WTC11 (cell line): ENCODE measurements at regions not wholly inside any gene's neighbourhood (a gene's known extent, or its start where the extent isn't known, plus 50 kb on each side); places are given as distances from the start of the nearest gene placed in this dataset.

Experiments used
- ATAC-seq: fragments of 200-7000 bp; cut with Tn5 transposase; 2 replicates; pipeline ENCODE4 v1.10.0; 2021; ENCODE audit warnings: mild to moderate bottlenecking, moderate library complexity
- CTCF ChIA-PET: fragments of 300-600 bp; sonication (Branson Sonifier 250); formaldehyde crosslinking; loops from one replicate; lab custom pipeline; 2021; ENCODE audit warnings: antibody characterized with exemption; lab: Charles Lee
- POLR2A ChIA-PET: fragments of 350-600 bp; sonication (Branson Sonifier 250); formaldehyde crosslinking; loops from one replicate; lab custom pipeline; 2021; ENCODE audit warnings: antibody characterized with exemption; lab: Charles Lee
- DNase-seq: peaks from one replicate; pipeline ENCODE4 v3.0.0; 2021; ENCODE audit warnings: low spot score
- H3K27ac Mint-ChIP-seq: 2 replicates; pipeline ENCODE4 v1.8.0; 2021; ENCODE audit warnings: mixed read lengths
- H3K27me3 Mint-ChIP-seq: 2 replicates; pipeline ENCODE4 v1.8.0; 2021; ENCODE audit warnings: low read depth, mild to moderate bottlenecking, moderate library complexity, mixed read lengths
- H3K36me3 Mint-ChIP-seq: 2 replicates; pipeline ENCODE4 v1.8.0; 2021; ENCODE audit warnings: mixed read lengths
- H3K4me1 Mint-ChIP-seq: 2 replicates; pipeline ENCODE4 v1.8.0; 2022; ENCODE audit warnings: mixed read lengths
- H3K4me3 Mint-ChIP-seq: 2 replicates; pipeline ENCODE4 v1.8.0; 2021; ENCODE audit warnings: mild to moderate bottlenecking, moderate library complexity, mixed read lengths
- H3K9me3 Mint-ChIP-seq: 2 replicates; pipeline ENCODE4 v1.8.0; 2021; ENCODE audit warnings: mixed read lengths
- ATF1 ChIP-seq: sonication (generic); formaldehyde crosslinking; IDR thresholded peaks from 2 replicates; pipeline ENCODE4 v1.8.1; 2023; ENCODE audit warnings: mild to moderate bottlenecking, moderate library complexity, missing genetic modification reagents
- CREB1 ChIP-seq: sonication (generic); formaldehyde crosslinking; IDR thresholded peaks from 2 replicates; pipeline ENCODE4 v1.8.0; 2023; ENCODE audit warnings: mild to moderate bottlenecking, missing genetic modification reagents
- FOXK1 ChIP-seq: sonication (generic); formaldehyde crosslinking; IDR thresholded peaks from 2 replicates; pipeline ENCODE4 v1.8.0; 2022; ENCODE audit warnings: mild to moderate bottlenecking, moderate library complexity, missing genetic modification reagents
- NFATC4 ChIP-seq: fragments of 250-450 bp; sonication (Bioruptor Pico); IDR thresholded peaks from 2 replicates; pipeline ENCODE4 v1.9.0; 2021; ENCODE audit warnings: mild to moderate bottlenecking
- OVOL2 ChIP-seq: fragments of 250-450 bp; sonication (Bioruptor Pico); IDR thresholded peaks from 2 replicates; pipeline ENCODE4 v1.9.0; 2021; ENCODE audit warnings: mild to moderate bottlenecking, borderline replicate concordance
- PRRX2 ChIP-seq: fragments of 250-450 bp; sonication (Bioruptor Pico); IDR thresholded peaks from 2 replicates; pipeline ENCODE4 v1.8.0; 2021; ENCODE audit warnings: mild to moderate bottlenecking
- RORB ChIP-seq: fragments of 250-450 bp; sonication (Bioruptor Pico); IDR thresholded peaks from 2 replicates; pipeline ENCODE4 v1.9.0; 2021; ENCODE audit warnings: mild to moderate bottlenecking
- SMAD4 ChIP-seq: sonication (generic); formaldehyde crosslinking; IDR thresholded peaks from 2 replicates; pipeline ENCODE4 v1.8.0; 2022; ENCODE audit warnings: mild to moderate bottlenecking, missing genetic modification reagents
- TCF7 ChIP-seq: sonication (generic); formaldehyde crosslinking; IDR thresholded peaks from 2 replicates; pipeline ENCODE4 v1.8.0; 2022; ENCODE audit warnings: mild to moderate bottlenecking, low read depth, missing genetic modification reagents, moderate library complexity
- TEAD4 ChIP-seq: sonication (generic); formaldehyde crosslinking; IDR thresholded peaks from 2 replicates; pipeline ENCODE4 v1.8.0; 2022; ENCODE audit warnings: mild to moderate bottlenecking, missing genetic modification reagents
- ZNF232 ChIP-seq: sonication (generic); formaldehyde crosslinking; IDR thresholded peaks from 2 replicates; pipeline ENCODE4 v1.8.0; 2022; ENCODE audit warnings: mild to moderate bottlenecking, missing genetic modification reagents
- ZNF671 ChIP-seq: fragments of 250-450 bp; sonication (Bioruptor Pico); IDR thresholded peaks from 2 replicates; pipeline ENCODE4 v1.8.0; 2021; ENCODE audit warnings: mild to moderate bottlenecking
- TF ChIP-seq, protein P1 (sequence below): sonication (generic); formaldehyde crosslinking; IDR thresholded peaks from 2 replicates; pipeline ENCODE4 v1.8.1; 2022; ENCODE audit warnings: low read depth, mild to moderate bottlenecking, moderate library complexity, missing genetic modification reagents, borderline replicate concordance
- TF ChIP-seq, protein P2 (sequence below): sonication (generic); formaldehyde crosslinking; IDR thresholded peaks from 2 replicates; pipeline ENCODE4 v1.8.0; 2022; ENCODE audit warnings: mild to moderate bottlenecking, missing genetic modification reagents
- TF ChIP-seq, protein P3 (sequence below): sonication (generic); formaldehyde crosslinking; IDR thresholded peaks from 2 replicates; pipeline ENCODE4 v1.8.1; 2022; ENCODE audit warnings: mild to moderate bottlenecking, missing genetic modification reagents, moderate library complexity, borderline replicate concordance
- TF ChIP-seq, protein P4 (sequence below): sonication (generic); formaldehyde crosslinking; IDR thresholded peaks from 2 replicates; pipeline ENCODE4 v1.8.1; 2023; ENCODE audit warnings: mild to moderate bottlenecking, moderate library complexity, missing genetic modification reagents
- TF ChIP-seq, protein P5 (sequence below): sonication (generic); formaldehyde crosslinking; IDR thresholded peaks from 2 replicates; pipeline ENCODE4 v1.8.1; 2023; ENCODE audit warnings: mild to moderate bottlenecking, missing genetic modification reagents, moderate library complexity

DNA sequence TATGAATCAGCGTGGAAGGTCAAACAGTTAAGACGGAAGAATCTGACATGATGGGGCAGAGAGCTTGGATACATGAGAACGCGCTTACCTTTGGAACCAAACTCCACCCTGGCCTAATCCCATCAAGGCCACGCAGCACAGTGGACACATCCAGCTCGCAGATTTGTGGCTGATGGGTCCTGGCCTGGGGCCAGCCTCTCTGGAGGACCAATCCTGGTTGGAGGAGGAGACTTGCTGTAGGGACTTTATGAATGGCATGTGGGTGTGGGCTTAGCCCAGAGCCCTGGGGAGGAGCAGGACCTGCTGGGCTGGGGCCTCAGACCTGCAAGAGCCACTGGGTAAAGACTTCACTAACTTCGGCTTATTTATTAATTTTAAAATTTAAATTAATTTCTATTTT lies 73.4 kb upstream of the ANKRD34C start:
- CTCF ChIA-PET: interaction anchor here (0.6 to 5.1 kb wide), 19 partner anchors 9 to 302 kb away, joined by 3 to 74 read pairs (median 4); partner anchors contain the start of genes ANKRD34C, RASGRF1 and TMED3
- H3K36me3 Mint-ChIP-seq: no peaks in the 10 kb centered on the region
- H3K4me3 Mint-ChIP-seq: no peak overlapping the region
- POLR2A ChIA-PET: no interaction called here
- DNase-seq (no peak), ATAC-seq (peak; percentile 14; the same call in 1 of the 2 replicates)
- TF ChIP-seq PRRX2 (CRISPR knock-in tag): no peak
- no peak for TF ChIP-seq RORB (CRISPR knock-in tag)
- TF ChIP-seq ZNF671 (CRISPR knock-in tag): no peak
- H3K27me3 Mint-ChIP-seq: no peaks in the 10 kb centered on the region
- H3K4me1 Mint-ChIP-seq: peaks cover 37% of the 10 kb centered on the region
- no peak overlapping the region for H3K27ac Mint-ChIP-seq
- H3K9me3 Mint-ChIP-seq: no peaks in the 10 kb centered on the region

DNA sequence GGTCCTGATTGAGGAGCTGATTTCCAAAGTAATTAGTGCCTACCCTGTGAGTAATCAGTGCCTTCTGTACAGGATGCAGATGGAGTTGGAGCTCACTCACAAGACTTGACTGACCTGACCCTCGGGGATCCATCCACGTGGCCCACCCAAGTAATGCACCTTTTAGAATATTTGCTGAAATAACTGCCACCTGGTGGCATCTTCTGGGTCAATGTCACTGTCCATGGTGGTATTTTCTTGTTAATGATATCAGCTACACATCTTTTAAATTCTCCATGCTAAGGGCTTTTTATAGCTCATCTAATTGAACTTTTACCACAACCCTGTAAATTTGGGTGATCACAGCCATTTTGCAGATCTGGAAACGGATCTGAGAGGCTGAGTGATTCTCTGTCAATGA lies 74.3 kb upstream of the ANKRD34C start:
- POLR2A ChIA-PET: no interaction called here
- Mint-ChIP-seq H3K4me1 (peaks cover 29% of the 10 kb centered on the region), H3K9me3 (no peaks in the 10 kb centered on the region), H3K36me3 (no peaks in the 10 kb centered on the region), H3K4me3 (no peak overlapping the region), H3K27ac (no peak overlapping the region), H3K27me3 (no peaks in the 10 kb centered on the region)
- CTCF ChIA-PET: interaction anchor here (0.9 to 5.1 kb wide), 11 partner anchors 12 to 301 kb away, joined by 3 to 74 read pairs (median 5); no protein-coding TSS in a partner anchor
- no peak for TF ChIP-seq ZNF232
- no peak for DNase-seq
- no peak for ATAC-seq

DNA sequence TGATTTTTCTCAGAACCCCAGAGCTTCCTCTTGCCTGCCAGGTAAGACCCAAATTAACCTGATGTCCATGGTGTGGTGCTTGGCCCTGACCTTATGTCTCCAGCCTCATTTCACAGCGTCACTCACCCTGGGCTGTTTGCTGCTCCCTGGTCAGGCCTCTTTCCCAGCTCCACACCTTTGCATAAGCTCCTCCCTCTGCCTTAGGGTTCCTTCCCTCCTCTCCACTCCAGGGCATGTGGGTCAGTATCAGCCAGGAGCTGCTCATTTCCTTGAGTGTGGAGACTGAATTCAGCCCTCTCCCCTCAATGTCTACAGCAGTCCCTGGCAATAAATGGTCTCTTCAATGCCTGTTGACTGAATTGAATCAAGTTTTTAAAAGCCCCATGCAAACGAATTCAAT lies 75.6 kb upstream of the ANKRD34C start:
- DNase-seq (no peak), ATAC-seq (peak; percentile 65)
- TF ChIP-seq OVOL2 (CRISPR knock-in tag) (no peak), ATF1 (CRISPR knock-in tag) (no peak), CREB1 (CRISPR knock-in tag) (no peak), FOXK1 (CRISPR knock-in tag) (no peak), TCF7 (no peak), TEAD4 (no peak), SMAD4 (CRISPR knock-in tag) (no peak), NFATC4 (CRISPR knock-in tag) (no peak)
- TF ChIP-seq, protein P1, sequence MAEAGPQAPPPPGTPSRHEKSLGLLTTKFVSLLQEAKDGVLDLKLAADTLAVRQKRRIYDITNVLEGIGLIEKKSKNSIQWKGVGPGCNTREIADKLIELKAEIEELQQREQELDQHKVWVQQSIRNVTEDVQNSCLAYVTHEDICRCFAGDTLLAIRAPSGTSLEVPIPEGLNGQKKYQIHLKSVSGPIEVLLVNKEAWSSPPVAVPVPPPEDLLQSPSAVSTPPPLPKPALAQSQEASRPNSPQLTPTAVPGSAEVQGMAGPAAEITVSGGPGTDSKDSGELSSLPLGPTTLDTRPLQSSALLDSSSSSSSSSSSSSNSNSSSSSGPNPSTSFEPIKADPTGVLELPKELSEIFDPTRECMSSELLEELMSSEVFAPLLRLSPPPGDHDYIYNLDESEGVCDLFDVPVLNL: no peak
- TF ChIP-seq, protein P2, sequence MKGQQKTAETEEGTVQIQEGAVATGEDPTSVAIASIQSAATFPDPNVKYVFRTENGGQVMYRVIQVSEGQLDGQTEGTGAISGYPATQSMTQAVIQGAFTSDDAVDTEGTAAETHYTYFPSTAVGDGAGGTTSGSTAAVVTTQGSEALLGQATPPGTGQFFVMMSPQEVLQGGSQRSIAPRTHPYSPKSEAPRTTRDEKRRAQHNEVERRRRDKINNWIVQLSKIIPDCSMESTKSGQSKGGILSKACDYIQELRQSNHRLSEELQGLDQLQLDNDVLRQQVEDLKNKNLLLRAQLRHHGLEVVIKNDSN (CRISPR knock-in tag): no peak
- TF ChIP-seq, protein P3, sequence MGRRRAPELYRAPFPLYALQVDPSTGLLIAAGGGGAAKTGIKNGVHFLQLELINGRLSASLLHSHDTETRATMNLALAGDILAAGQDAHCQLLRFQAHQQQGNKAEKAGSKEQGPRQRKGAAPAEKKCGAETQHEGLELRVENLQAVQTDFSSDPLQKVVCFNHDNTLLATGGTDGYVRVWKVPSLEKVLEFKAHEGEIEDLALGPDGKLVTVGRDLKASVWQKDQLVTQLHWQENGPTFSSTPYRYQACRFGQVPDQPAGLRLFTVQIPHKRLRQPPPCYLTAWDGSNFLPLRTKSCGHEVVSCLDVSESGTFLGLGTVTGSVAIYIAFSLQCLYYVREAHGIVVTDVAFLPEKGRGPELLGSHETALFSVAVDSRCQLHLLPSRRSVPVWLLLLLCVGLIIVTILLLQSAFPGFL (CRISPR knock-in tag): no peak
- TF ChIP-seq, protein P4, sequence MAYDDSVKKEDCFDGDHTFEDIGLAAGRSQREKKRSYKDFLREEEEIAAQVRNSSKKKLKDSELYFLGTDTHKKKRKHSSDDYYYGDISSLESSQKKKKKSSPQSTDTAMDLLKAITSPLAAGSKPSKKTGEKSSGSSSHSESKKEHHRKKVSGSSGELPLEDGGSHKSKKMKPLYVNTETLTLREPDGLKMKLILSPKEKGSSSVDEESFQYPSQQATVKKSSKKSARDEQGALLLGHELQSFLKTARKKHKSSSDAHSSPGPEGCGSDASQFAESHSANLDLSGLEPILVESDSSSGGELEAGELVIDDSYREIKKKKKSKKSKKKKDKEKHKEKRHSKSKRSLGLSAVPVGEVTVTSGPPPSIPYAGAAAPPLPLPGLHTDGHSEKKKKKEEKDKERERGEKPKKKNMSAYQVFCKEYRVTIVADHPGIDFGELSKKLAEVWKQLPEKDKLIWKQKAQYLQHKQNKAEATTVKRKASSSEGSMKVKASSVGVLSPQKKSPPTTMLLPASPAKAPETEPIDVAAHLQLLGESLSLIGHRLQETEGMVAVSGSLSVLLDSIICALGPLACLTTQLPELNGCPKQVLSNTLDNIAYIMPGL (CRISPR knock-in tag): no peak
- TF ChIP-seq, protein P5, sequence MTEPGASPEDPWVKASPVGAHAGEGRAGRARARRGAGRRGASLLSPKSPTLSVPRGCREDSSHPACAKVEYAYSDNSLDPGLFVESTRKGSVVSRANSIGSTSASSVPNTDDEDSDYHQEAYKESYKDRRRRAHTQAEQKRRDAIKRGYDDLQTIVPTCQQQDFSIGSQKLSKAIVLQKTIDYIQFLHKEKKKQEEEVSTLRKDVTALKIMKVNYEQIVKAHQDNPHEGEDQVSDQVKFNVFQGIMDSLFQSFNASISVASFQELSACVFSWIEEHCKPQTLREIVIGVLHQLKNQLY (CRISPR knock-in tag): no peak
- Mint-ChIP-seq H3K4me1 (peaks cover 18% of the 10 kb centered on the region), H3K27me3 (peaks cover 3% of the 10 kb centered on the region; the same call in 1 of the 2 replicates), H3K27ac (no peak overlapping the region), H3K9me3 (no peaks in the 10 kb centered on the region), H3K4me3 (no peak overlapping the region), H3K36me3 (no peaks in the 10 kb centered on the region)
- ChIA-PET POLR2A (no interaction called here), CTCF (interaction anchor here (1.4 to 5.1 kb wide), 6 partner anchors 11 to 179 kb away, joined by 3 to 74 read pairs (median 14); no protein-coding TSS in a partner anchor)
